SU-DHL-6 (cell line): ENCODE measurements at regions not wholly inside any gene's neighbourhood (a gene's known extent, or its start where the extent isn't known, plus 50 kb on each side); places are given as distances from the start of the nearest gene placed in this dataset.

ENCODE experiments used
- H2AFZ ChIP-seq: fragments of 200-600 bp; sonication (generic); 2 replicates; pipeline ENCODE4 v1.6.1; 2014; ENCODE audit warnings: low read depth, mild to moderate bottlenecking, moderate library complexity, mixed read lengths, antibody characterized with exemption, low read length; ENCODE audit not compliant: severe bottlenecking
- H3F3A ChIP-seq: fragments of 200-600 bp; shearing (Covaris generic); 2 replicates; pipeline ENCODE4 v1.6.0; 2016; ENCODE audit warnings: antibody characterized with exemption, mild to moderate bottlenecking; ENCODE audit not compliant: insufficient read depth
- H3K27ac ChIP-seq: fragments of 200-600 bp; sonication (generic); 2 replicates; pipeline ENCODE4 v1.5.1; 2016; ENCODE audit warnings: low read depth, mild to moderate bottlenecking, low read length, moderate library complexity, mixed read lengths
- H3K27me3 ChIP-seq: fragments of 200-600 bp; sonication (generic), shearing (Covaris generic); 2 replicates; pipeline ENCODE4 v1.6.0; 2014; ENCODE audit warnings: mild to moderate bottlenecking, low read length
- H3K36me3 ChIP-seq: fragments of 200-600 bp; sonication (generic); 2 replicates; pipeline ENCODE4 v1.6.1; 2014; ENCODE audit warnings: mild to moderate bottlenecking, low read length, mixed read lengths
- H3K4me2 ChIP-seq: fragments of 300-600, 200-600 bp; shearing (Covaris generic), sonication (generic); 2 replicates; pipeline ENCODE4 v1.6.0; 2014; ENCODE audit warnings: low read length, low read depth, mild to moderate bottlenecking; ENCODE audit not compliant: poor library complexity, severe bottlenecking
- H3K4me3 ChIP-seq: fragments of 200-600 bp; sonication (generic); 2 replicates; pipeline ENCODE4 v1.5.1; 2014; ENCODE audit warnings: antibody characterized with exemption, low read length, mild to moderate bottlenecking, mixed read lengths; ENCODE audit not compliant: insufficient read depth, poor library complexity, severe bottlenecking
- H3K79me2 ChIP-seq: fragments of 200-600 bp; sonication (generic); 2 replicates; pipeline ENCODE4 v1.6.1; 2014; ENCODE audit warnings: mild to moderate bottlenecking, low read length, moderate library complexity; ENCODE audit not compliant: insufficient read depth
- H3K9ac ChIP-seq: fragments of 200-600 bp; sonication (generic); 2 replicates; pipeline ENCODE4 v1.7.0; 2014; ENCODE audit warnings: mild to moderate bottlenecking, low read length
- H3K9me2 ChIP-seq: fragments of 200-600 bp; sonication (generic); replicated peaks from 2 replicates; pipeline ENCODE4 v1.6.1; 2014; ENCODE audit warnings: low read length; ENCODE audit not compliant: insufficient read depth
- H3K9me3 ChIP-seq: fragments of 200-600 bp; sonication (generic); 2 replicates; pipeline ENCODE4 v1.6.1; 2014; ENCODE audit warnings: low read length, mixed read lengths; ENCODE audit not compliant: insufficient read depth
- H4K20me1 ChIP-seq: fragments of 200-600 bp; sonication (generic); 2 replicates; pipeline ENCODE4 v1.6.1; 2014; ENCODE audit warnings: low read depth, mild to moderate bottlenecking, antibody characterized with exemption, low read length, moderate library complexity, mixed read lengths
- CTCF ChIP-seq: fragments of 200-600 bp; sonication (generic); IDR thresholded peaks from one replicate; pipeline ENCODE4 v1.5.1; 2017; ENCODE audit warnings: antibody characterized with exemption, mild to moderate bottlenecking, low read length, moderate library complexity; ENCODE audit not compliant: insufficient read depth, poor library complexity, severe bottlenecking
- EZH2phosphoT487 ChIP-seq: fragments of 200-600 bp; sonication (generic), shearing (Covaris generic); conservative IDR thresholded peaks from 2 replicates; pipeline ENCODE4 v1.6.1; 2018; ENCODE audit warnings: mild to moderate bottlenecking, antibody characterized with exemption, low read length, moderate library complexity, mixed read lengths

GRCh38 chr15:62625429-62626033, 417.0 kb upstream of the TPM1 start:
- H3K9me3 ChIP-seq, result no peaks in the 10 kb centered on the region
- no peak overlapping the region for H3K27ac ChIP-seq
- H3K9ac ChIP-seq, result no peak overlapping the region
- no peak overlapping the region for H2AFZ ChIP-seq
- H3K36me3 ChIP-seq, result no peaks in the 10 kb centered on the region
- no peak overlapping the region for H3K4me2 ChIP-seq
- H3K4me3 ChIP-seq, result no peak overlapping the region
- H3F3A ChIP-seq, result no peaks in the 10 kb centered on the region
- no peaks in the 10 kb centered on the region for H4K20me1 ChIP-seq
- no peaks in the 10 kb centered on the region for H3K9me2 ChIP-seq
- TF ChIP-seq EZH2phosphoT487, result no peak
- TF ChIP-seq CTCF, result no peak
- no peaks in the 10 kb centered on the region for H3K79me2 ChIP-seq
- no peaks in the 10 kb centered on the region for H3K27me3 ChIP-seq

GRCh38 chr15:62626903-62627302, 415.6 kb upstream of the TPM1 start:
- Histone ChIP-seq H3K36me3 (no peaks in the 10 kb centered on the region), H3K79me2 (no peaks in the 10 kb centered on the region), H3K27me3 (no peaks in the 10 kb centered on the region), H3K4me2 (no peak overlapping the region), H3K27ac (no peak overlapping the region), H3K9ac (no peak overlapping the region), H2AFZ (no peak overlapping the region), H3F3A (no peaks in the 10 kb centered on the region), H4K20me1 (no peaks in the 10 kb centered on the region), H3K4me3 (no peak overlapping the region), H3K9me2 (no peaks in the 10 kb centered on the region), H3K9me3 (no peaks in the 10 kb centered on the region)
- TF ChIP-seq EZH2phosphoT487 (no peak), CTCF (no peak)

- no peaks in the 10 kb centered on the region for H3F3A ChIP-seq
- no peaks in the 10 kb centered on the region for H4K20me1 ChIP-seq
- no peak overlapping the region for H3K9ac ChIP-seq
- no peak for TF ChIP-seq CTCF
- no peak overlapping the region for H2AFZ ChIP-seq
- no peaks in the 10 kb centered on the region for H3K9me3 ChIP-seq
- H3K4me3 ChIP-seq, result no peak overlapping the region
- H3K27ac ChIP-seq, result no peak overlapping the region
- no peaks in the 10 kb centered on the region for H3K9me2 ChIP-seq
- H3K4me2 ChIP-seq, result no peak overlapping the region
- no peaks in the 10 kb centered on the region for H3K36me3 ChIP-seq
- no peaks in the 10 kb centered on the region for H3K79me2 ChIP-seq
- no peaks in the 10 kb centered on the region for H3K27me3 ChIP-seq
Measured at GRCh38 chr15:62631076-62631724, 411.3 kb upstream of the TPM1 start.
